NB4 (cell line): ENCODE measurements at regions not wholly inside any gene's neighbourhood (a gene's known extent, or its start where the extent isn't known, plus 50 kb on each side); places are given as distances from the start of the nearest gene placed in this dataset.
A peak's percentile ranks its signal among the peaks of the same experiment; 100 is the strongest.

Source experiments
- DNase-seq: peaks from one replicate; pipeline ENCODE4 v3.0.0; 2010; ENCODE audit warnings: low read depth
- H3K4me3 ChIP-seq: one replicate; pipeline ENCODE4 v1.5.1; 2011; ENCODE audit warnings: mild to moderate bottlenecking, low read depth, low read length, moderate library complexity
- CTCF ChIP-seq: IDR thresholded peaks from one replicate; pipeline ENCODE4 v1.5.1; 2012; ENCODE audit warnings: low read depth, low read length
- MAX ChIP-seq: IDR thresholded peaks from 2 replicates; pipeline ENCODE4 v1.6.1; 2011; ENCODE audit warnings: low read depth, low read length
- MYC ChIP-seq: IDR thresholded peaks from 2 replicates; pipeline ENCODE4 v1.6.1; 2011; ENCODE audit warnings: low read depth, low read length
- POLR2A ChIP-seq: IDR thresholded peaks from 2 replicates; pipeline ENCODE4 v1.6.1; 2011; ENCODE audit warnings: mild to moderate bottlenecking; ENCODE audit not compliant: insufficient read length; ENCODE audit errors: extremely low read depth

GRCh38 chr4:14184767-14185166 lies 557.2 kb upstream of the BOD1L1 start:
- no peak for DNase-seq

GRCh38 chr4:14188214-14188613 lies 560.7 kb upstream of the BOD1L1 start:
- no peak overlapping the region for H3K4me3 ChIP-seq
- DNase-seq: no peak
- TF ChIP-seq POLR2A (no peak), CTCF (no peak), MAX (no peak), MYC (no peak)

More at GRCh38 chr4:14184767-14185166, 557.2 kb upstream of the BOD1L1 start:
- no peak overlapping the region for H3K4me3 ChIP-seq
- TF ChIP-seq CTCF (no peak), MAX (no peak), MYC (no peak), POLR2A (no peak)

- no peak overlapping the region for H3K4me3 ChIP-seq
- DNase-seq: no peak
- TF ChIP-seq MYC: no peak
- no peak for TF ChIP-seq MAX
- TF ChIP-seq CTCF: no peak
- no peak for TF ChIP-seq POLR2A
Measured at GRCh38 chr4:14193601-14194000, 566.1 kb upstream of the BOD1L1 start.

GRCh38 chr4:14196131-14196530 lies 568.6 kb upstream of the BOD1L1 start:
- TF ChIP-seq MAX (peak; percentile 34; the same call in 1 of the 2 replicates), POLR2A (no peak)
- peak; percentile 46 for DNase-seq
- no peak overlapping the region for H3K4me3 ChIP-seq

GRCh38 chr4:14215116-14215770 lies 587.7 kb upstream of the BOD1L1 start:
- no peak overlapping the region for H3K4me3 ChIP-seq
- DNase-seq: no peak
- TF ChIP-seq POLR2A: no peak
- no peak for TF ChIP-seq CTCF
- TF ChIP-seq MAX: no peak
- no peak for TF ChIP-seq MYC

- TF ChIP-seq POLR2A (no peak), MYC (no peak), MAX (no peak), CTCF (no peak)
- no peak overlapping the region for H3K4me3 ChIP-seq
Measured at GRCh38 chr4:14217401-14217800, 589.9 kb upstream of the BOD1L1 start.

More at GRCh38 chr4:14217401-14217800, 589.9 kb upstream of the BOD1L1 start:
- DNase-seq: no peak
